Cerebellar cortex (tissue), 1 donor: ENCODE measurements at regions not wholly inside any gene's neighbourhood (a gene's known extent, or its start where the extent isn't known, plus 50 kb on each side); places are given as distances from the start of the nearest gene placed in this dataset.

Experiments used
- DNase-seq: peaks from one replicate; pipeline ENCODE4 v3.0.0-alpha.2; 2015; ENCODE audit warnings: low spot score

DNA sequence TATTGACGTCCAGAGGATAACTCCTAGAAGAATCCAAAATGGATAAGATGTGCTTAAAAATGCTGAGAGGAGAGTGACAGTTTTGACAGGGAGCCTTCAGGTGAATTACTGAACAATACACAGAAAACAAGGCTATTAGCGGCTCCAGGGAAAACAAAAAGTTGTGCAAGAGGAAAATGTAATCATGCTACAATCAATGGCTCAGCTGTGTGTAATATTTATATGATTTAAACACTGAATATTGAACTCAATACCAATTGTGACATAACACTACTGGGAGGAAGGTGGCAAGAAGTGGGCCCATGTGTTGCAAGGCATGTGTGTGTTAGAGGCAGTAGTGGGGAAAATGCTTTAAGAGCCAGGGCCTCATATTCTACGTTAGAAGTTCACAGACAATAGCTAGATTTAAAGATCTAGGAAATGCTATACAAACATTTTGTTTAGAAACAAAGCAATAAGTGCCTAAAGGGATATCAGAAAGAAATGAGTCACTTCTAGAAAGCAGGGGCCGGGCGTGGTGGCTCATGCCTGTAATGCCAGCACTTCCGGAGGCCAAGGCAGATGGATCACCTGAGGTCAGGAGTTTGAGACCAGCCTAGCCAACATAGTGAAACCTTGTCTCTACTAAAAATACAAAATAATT lies 253.2 kb upstream of the IRX5 start:
- DNase-seq: no peak

DNA sequence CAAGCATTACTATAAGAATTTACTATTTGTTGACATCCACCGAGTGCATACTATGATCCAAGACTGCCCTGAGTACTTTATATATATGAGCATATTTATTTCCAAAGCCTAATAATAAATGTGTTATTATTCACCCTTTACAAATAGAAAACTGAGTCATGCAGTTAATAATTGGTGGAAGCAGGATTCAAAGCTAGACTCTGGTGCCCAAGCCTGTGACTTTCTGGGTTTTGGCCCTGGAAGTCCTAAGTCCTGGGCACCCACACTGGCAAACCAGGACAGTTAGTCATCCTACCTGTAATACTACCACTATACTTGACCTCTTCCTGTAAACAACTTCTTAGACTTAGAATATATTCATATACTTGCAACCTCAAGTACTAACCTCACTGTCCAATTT lies 257.4 kb upstream of the IRX5 start:
- DNase-seq: no peak

DNA sequence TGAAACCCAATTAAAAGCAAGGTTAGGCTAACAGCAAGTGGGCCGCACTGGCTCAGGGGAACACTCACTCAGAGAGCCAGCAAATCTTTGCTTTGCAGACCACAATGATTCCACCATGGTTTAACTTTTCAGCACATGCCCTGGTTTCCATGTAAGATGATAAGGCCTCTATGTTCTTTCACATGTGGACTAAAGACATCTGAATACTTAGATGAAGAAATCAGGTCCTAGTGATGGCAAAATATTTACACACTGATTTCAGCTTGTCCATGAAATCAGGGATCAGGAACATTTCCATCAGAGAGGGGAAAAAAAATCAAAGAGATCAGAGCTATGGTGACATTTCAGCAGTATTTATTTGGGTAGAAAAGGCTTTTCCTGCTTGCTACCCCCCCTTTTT lies 258.2 kb upstream of the IRX5 start:
- no peak for DNase-seq

DNA sequence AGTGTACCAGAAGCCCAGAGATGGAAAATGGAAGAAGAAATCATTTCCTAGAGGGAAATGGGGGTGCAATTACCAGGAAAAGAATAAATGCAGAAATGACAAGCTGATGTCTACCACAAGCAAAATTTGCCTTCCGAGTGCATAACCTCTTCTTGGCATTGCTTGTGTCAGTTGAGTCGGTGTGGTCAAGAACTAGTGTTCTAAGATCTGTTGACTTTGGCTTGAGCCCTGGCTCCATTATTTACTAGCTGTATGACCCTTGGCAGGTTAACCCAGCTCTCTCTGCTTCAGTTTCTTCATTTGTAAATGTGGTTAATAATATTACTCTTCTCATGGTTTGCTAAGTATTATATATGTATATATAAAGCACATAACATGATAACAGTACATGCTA lies 273.0 kb upstream of the IRX5 start:
- no peak for DNase-seq

DNA sequence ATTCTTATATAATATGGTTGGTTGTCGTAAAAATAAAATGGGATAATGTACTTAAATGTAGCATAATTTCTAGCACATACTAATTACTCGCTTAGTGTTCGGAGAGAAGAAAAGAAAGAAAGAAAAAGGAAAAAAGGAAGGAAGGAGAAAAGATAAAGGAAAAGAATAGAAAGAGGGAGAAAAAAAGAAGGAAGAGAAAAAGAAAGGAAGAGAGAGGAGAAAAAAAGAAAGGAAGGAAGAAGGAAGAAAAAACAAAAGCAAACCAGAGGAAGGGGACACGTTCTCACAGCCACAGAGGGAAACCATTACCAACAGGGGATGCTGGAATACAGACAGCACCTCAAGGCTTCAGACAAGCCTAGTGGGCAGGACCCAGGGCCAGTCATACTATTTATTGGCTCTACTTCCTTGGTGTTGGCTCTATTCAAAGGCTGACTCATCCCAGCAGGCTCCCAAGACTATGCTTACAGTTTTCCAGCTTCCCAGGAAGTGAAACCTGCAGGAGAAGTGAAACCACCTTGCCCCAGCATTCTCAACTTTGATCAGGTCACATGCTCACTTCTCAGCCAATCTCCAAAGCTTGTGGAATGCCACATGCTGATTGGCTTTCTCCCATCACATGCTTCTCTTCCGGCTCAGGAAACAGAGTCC lies 273.5 kb upstream of the IRX5 start:
- DNase-seq: no peak

DNA sequence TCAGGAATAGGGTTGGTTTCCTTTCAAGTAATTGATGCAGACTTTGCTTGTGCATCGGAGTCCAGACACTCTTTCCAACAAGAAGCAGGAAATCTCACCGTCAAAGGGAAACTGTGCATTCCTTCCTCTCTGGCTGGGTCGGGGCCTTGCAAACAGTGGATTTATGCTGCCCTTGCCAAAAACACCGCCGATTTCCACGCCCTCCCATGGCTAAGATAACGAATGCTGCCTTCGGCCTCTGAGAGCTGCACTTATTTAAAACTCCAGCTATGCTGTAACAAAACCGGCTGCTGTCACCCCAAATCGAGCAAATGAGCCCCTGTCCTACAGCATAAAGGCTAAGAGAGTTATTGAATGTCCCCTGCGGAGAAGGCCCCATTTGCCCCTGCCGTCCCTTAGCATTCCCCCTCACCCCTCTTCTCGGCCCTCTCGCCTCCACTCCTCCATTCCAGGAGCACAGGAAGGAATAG lies 275.5 kb upstream of the IRX5 start:
- DNase-seq: no peak

DNA sequence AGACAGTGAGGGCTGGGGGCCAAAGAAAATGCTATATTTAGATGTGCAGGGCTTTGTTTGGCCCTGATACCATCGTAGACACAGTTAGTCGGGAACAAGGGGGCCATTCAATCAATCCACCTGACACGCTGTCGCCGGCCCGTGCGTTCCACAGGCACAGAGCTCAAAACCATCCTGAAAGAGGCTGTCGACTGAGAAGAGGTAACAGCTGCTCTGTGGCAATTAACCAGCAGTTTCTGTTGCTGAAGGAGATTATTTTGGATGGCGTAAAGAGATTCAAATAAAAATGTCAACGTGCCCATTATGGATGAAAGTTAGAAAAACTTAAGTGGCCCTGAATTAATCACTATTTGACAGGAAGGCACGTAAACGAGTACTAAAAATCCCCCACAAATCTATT lies 276.2 kb upstream of the IRX5 start:
- DNase-seq: no peak

DNA sequence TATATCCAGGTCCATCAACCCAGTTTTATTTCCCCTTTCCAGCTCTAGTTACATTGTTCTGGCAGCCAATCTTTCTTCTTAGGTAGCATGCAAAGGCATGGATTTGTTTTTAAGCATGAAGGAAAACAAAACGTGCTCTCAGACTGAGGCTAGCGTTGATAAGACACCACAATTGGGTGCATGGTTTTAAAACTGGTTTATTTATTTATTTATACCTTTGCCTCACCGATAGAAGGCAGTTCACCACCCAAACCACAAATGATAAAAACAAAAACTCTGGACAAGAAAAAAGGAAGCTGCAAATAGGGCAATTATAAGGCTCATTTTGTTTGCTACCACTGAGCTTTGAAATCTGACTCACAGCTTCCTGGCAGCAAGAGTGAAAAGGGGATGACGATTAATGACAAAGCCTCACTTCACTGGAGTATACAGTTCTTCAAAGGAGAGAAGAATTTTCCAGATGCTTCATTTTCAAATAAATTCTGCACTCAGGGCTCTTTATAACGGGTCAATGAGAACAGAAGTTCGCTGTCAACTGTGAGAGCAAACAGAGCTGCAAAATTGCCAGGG lies 278.4 kb upstream of the IRX5 start:
- DNase-seq: no peak

DNA sequence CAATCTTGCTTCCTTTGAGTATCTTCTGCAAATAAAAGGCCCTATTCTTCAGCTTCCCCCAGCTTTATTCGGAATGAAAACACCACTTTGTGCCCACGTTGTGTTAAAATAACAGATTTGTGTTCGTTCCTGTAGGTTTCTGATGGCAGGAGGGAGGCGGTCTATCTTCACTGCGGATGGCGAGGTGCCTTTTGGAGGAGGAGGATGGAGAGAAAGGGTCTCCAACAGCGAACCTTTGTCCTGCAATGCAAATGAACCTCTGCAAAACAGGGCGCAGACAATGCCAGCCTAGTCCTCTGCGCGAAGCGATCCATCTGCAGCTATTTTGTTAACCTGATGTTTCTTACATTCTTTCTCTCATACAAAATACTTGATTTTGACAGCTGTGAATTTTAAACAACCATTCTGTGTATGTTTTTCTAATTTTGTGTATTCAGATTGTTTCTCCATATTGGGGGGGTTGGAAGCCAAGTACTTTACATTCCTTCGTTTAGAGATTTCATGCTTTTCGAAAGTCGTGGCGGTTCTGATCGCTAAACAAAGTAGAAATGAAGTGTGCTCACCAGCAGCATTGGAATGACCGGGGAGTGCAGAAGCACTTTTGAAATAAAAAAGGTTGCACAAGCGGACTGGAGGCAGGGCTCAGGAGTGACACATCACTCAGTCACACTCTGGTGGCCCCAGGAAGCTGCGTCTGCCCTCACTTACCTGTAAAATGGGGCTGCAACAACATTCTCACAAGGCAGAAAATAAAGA lies 279.0 kb upstream of the IRX5 start:
- no peak for DNase-seq

DNA sequence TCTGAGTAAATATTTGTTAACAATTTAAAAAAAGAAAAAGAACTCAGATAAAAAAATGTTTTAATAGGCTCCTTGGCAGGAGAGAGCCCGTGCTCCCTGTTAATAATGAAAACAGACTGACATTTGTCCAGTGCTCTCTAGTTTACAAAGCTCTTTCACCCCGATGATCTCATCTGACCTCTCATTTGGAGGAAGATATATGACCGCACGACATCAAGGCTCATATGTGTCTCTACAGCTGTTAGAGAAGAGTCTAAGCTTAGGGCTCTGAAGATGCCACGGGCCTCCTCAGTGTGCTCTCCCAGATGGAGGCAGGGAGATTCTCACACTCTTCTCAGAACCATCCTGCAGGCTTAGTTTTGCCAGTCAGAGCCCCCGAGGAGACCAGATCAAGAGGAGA lies 280.8 kb upstream of the IRX5 start:
- no peak for DNase-seq

DNA sequence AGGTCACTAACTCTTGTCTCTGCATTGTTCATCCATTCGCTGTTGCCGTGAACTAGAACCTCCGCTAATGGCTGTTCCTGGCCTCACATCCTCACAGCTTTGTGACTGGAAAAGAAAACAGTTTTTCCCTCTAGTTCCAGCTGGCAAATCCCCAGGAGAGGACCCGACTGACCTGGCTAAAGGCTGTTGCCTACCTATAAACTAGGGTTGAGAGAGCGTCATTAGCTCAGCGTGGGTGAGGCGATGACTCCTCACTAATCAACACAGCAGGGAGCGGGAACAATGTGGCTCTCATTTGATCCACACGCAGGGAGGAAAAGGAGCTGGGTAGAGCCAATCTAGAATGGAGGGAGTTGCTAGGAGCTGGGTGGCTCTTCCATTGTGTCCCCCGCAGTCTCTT lies 282.1 kb upstream of the IRX5 start:
- DNase-seq: no peak

DNA sequence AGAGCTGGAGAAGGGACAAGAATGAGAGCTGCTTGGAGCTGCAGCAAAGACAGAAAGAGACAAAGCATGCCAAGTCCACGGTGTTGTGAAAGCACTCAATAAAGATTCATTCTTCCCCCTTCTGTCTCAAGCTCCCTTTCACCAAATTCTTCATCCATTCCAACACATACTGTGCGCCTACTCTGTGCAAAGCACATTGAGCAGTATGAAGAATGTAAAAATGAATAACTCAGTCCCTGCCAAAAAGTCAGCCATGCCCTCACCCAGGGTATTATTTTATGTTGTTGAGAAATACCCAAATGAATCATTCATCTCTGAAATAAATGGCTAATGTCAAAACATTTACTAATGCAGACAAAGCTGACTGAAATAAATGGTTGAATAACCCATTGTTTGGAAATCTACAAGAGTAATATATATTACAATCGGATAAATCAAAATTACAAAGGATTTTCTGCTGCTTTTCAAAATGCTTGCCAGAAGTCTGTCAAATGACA lies 282.9 kb upstream of the IRX5 start:
- DNase-seq: no peak

DNA sequence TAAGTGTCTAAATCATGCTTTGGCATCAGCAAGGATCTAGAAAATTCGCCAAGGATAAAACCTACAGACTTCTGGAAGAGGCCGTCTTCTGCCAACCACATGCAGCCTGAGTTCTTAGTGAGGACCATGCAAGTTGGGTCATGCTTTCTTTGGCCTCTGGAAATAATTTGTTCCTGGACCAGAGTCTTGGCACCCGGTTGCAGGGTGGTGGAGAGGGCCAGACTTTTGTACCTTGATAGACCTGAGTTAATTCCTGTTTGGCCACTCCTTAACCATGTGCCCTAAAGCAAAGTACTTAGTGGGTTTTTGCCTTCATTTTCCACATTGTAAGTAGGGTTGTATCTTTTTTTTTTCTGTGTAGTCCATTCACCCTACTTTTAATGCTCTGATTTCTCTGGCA lies 283.4 kb upstream of the IRX5 start:
- DNase-seq: no peak

DNA sequence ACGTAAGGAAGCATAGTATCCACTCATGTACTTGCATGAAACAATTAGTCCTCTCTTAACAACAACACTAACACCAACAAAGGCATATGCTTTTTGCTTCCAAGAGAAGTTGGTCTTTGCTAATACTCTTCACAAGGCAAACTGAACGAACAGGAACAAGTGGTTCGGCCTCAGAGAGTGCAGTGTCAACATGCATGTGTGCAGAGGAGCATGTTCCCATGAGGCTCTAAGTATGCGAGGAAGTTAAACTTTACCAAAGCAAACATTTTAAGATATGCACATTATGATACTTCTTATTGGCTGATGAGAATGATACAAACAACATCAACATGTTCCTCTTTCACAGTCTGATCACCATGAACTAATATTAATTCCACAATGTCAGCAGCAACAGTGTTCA lies 285.3 kb upstream of the IRX5 start:
- no peak for DNase-seq

DNA sequence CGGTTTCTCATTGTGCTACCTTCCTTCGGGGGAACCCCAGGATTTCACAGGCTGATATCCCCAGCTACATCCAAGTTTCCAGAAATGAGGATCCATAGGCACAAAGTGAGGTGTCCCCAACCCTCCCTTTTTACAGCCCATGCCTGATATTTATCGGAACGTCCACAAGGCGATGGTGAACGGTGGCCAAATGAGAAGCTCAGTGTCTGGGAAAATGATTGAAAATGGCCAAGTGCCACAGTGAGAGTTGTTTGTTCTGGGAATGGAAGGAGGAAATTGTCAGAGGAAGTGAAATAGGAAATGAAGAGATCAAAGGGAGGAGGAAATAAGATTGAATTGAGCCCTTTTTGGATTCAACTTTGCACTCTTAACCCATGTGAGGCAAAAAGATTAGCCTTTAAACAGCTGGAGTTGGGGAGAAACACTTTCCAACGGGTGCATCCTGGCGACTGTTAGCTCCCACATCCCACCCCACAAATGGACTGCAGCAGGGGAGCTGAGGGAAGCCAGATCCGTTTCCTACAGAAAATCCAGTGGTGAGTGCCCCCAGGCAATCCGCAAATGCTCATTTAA lies 294.4 kb upstream of the IRX5 start:
- no peak for DNase-seq

DNA sequence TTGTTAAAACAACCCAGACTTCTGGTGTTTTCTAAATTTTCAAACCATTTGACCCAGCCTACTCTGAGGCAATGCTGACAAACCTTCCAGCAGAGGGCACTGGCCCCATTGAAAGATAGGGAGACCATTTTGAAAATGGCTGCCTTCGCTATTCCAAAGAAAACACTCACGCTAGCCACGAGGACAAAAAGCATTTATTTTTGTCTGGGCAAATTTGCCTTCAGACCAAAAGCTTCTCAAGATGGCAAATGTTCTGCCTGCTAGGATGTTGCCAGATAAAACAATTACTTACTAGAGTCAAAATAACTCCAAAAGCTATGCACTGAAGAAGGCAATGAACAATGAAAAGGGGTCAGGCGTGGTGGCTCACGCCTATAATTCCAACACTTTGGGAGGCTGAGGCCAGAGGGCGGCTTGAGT lies 296.7 kb upstream of the IRX5 start:
- peak; percentile 1 for DNase-seq

DNA sequence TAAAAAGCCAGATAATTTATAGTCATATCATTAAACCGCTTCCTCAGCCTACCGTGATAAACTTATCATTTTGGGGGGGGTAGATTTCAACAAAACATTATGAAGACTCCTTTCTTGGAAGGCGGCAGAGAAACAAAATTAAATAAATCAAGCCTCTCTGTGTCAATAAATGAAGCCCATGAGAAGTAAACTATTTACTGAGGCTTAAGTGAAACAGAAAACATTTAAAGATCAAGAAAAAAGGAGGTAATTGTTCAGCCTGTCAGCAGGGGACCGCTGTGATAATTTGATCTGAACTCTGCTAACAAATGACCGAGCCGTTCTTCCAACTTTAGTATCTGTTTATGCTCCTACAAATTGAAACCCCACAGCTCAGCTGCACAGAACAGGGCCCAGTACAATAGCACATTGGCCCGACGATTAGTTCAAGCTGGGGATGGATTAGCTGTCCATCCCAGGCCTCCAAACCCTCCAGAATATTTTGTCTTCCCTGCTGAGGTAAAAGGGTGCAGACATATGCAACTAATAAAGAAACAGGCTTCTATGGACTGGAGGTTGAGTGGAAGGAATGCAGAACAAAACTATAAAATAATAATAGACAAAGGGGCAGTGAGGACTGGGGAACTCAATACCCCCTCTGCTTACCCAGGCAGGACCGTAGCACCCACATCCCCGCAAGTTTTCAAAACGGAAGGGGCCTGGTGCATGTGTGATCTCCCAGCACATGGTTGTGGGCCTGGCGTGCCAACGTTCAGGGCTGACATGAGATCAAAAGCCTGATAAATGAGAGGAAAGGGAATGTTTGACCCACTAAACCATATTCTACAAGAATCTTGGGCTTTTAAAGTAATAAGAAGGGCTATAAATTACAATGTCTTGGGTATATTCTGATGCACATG lies 298.1 kb upstream of the IRX5 start:
- no peak for DNase-seq

DNA sequence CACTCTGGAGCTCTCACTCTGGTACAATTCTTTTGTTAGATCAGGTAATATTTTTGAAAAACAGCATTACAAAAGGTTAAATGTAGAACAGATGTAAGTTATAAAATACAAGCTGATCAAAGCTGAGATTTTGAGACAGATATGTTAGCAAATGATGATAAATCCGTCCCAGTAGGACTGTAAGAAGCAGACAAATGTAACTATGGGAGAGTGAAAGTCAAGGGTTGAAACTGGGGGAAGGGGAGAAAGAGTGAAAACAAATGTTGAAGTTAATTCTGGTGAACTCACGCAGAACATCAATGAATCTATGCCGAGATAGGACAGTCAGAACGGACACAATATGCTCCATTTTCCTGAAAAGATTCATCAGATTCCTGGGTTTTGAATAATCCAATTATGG lies 298.9 kb upstream of the IRX5 start:
- no peak for DNase-seq

DNA sequence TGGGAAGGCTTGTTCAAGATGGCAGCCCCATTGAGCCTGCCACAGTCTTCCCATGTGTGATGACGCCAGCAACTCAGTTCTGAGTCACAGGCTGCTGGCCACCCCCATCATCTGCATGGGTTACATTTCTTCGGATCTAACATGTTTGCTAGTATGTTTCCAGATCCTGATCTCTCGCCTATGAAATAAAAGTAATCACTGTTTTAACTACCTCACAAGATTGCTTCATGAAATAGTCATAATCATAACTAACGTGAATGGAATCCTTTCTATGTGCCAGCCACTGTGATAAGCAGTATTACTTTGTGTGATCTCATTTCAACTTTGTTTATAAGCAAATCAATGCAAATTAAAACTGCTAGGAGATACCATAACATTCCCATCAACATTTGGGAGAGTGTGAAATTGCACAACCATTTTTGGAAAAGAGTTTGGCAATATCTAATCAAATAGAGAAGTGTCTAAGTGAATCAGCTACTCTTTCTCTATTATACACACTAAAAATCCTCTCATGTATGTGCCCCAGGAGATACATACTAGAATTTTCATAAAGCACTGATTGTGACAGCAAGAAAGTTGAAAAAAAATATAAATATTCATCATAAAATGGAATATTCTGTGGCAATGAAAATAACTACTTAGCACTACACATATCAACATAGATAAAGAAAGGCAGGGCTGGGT lies 300.2 kb upstream of the IRX5 start:
- no peak for DNase-seq

DNA sequence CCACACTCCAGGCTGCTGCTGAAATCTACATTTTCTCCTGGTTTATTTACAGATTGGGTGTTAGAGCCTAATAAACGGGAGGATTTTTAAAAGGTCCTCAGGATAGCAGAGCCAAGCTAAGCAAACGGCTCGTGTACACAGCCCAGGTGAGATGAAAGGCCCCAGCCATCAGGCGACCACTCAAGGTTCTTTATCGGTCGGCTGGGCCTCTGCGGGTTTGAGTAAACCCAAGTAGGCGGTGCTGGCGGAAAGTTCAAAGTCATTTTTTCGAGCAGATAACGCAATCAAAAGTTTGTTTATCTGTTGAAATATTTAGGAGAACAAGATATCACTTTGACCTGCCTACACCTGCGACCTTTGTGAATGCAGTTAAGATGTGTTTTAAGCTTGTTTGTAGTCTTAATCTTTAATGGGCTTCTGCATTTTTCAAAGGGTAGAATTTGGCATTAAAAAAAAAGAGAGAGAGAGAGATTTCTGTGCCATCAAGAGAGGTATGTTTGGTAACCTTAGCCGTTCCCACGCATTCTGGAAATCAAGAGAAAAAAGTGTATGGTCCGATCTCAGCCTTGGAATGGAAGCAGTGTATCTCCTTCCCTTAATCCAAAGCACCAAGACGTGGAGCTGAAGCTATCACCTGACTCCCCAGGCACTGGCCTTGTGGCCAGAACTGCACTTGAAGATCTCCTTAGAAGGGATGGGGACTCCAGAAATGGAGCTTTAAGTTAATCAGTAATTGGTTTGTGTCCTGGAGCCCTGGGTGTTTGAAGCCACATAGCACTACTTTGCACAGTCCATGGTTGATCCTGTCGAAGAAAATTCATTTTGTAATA lies 301.7 kb upstream of the IRX5 start:
- no peak for DNase-seq
